ENCODE measurements at regions not wholly inside any gene's neighbourhood (a gene's known extent, or its start where the extent isn't known, plus 50 kb on each side); places are given as distances from the start of the nearest gene placed in this dataset.

DNA sequence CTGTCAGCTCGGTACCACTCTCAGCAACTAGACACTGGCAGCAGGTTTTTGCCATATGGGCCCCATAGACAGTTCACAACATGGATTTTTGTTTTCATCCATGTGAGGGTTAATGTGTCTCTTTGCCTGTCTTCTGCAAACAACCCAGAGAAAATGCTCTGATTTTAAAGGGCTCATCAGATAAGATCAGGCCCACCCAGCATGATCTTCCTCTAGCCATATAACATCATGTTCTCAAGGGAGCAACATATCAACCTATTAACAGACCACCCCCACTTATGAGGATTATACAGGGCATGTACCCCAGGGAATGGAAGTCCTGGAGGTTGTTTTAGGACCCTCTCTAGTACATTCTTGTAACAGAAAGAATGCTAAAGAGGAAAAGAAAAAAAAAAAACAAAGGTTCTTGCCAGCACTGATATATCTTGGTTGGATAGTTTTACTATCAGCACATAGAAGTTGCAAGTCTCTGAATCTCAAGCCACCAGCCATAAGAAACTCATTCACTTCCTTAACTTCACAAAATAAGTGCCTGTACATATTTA lies 1015.1 kb downstream of the TLE4 start:
- DNase-seq = no peak

- no peak for DNase-seq
Measured at GRCh38 chr9:80571953-80572352, 1000.2 kb downstream of the TLE4 start.

DNA sequence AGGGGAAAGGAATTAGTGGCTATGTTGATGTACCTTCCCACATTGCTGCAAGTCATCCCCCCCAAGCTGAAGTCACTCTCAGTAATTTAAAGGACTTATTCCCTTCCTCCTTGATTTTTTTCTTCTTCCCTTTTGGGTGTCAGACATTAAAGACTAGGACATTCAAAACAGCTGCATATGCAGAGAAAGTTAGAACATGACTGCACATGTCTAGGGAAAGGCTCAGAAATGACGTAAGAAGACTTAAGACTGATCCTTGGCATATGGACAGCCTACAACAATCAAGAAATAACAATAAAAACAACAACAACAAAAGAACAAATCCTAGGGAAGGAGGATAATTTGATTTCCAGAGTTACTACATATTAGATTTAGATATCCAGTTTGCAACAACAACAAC lies 997.5 kb downstream of the TLE4 start:
- no peak for DNase-seq

- DNase-seq = no peak
Measured at GRCh38 chr9:80561526-80561925, 989.8 kb downstream of the TLE4 start.

- DNase-seq = no peak
Measured at GRCh38 chr9:80560976-80561375, 989.2 kb downstream of the TLE4 start.

GRCh38 chr9:80557256-80557655 lies 985.5 kb downstream of the TLE4 start:
- no peak for DNase-seq

GRCh38 chr9:80556631-80557030 lies 984.9 kb downstream of the TLE4 start:
- DNase-seq = no peak

DNA sequence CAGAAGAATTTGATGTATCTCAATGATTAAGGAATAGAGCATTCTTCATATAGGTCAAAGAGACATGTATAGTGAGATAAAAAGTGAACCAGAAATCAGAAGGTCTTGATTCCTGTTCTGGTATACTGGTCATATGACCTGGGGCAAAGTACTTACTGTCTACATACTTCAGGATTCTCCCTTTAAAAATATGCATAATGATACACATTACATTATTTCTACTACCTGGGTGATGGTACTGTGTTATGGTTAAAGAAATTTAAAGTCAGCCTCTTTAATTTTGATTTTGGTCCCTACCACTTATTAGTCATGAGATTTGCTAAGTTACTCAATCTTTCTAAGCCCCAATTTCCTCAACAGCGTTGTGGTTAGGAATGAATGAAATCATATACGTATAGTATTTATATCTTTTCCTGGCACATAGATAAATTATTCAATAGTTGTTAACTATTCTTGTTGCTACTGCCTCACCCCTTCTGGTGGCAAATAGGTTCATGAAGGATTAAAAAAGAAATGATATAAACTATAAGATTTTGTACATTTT lies 984.1 kb downstream of the TLE4 start:
- no peak for DNase-seq

DNA sequence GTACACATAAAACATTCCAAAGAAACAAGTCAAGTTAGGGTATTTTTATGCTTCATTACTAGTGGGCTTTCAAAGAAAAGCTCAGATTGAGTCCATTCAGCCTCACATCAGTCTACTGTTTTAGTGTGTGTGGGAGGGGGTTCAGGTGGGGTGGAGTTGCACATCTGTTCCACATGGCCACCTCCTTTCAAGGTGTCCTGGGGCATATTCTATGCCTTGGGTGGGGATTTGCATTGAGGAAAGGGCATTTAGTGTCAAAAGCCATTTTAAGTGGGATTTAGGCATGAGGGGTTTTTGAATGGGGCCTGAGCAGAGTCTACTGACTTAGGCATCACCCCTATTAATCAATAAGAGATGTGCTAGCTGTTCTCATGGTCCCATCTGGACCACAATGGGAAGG lies 983.1 kb downstream of the TLE4 start:
- DNase-seq = no peak

GRCh38 chr9:80554301-80554700 lies 982.5 kb downstream of the TLE4 start:
- no peak for DNase-seq

- DNase-seq = no peak
Measured at GRCh38 chr9:80552931-80553330, 981.2 kb downstream of the TLE4 start.

DNA sequence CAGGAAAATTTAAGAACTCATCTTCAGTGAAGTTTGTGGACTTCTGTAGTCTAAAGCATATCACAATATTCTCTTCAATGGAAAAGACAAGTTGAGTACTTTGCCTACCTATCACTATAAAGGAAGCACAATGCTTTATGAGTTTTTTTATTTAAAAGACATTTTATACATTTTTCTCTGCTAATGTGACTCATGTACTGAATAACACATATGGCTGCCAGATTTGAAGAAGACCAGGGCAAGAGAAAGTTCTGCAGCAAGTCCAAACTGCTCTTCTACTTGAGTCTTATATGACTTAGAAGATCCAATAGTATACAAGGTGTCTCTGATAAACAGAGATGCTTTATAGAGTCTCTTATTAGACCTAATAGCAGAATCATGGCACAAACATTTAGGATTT lies 978.4 kb downstream of the TLE4 start:
- DNase-seq = no peak

GRCh38 chr9:80547613-80548012 lies 975.8 kb downstream of the TLE4 start:
- no peak for DNase-seq

GRCh38 chr9:80540387-80540786 lies 968.6 kb downstream of the TLE4 start:
- no peak for DNase-seq

DNA sequence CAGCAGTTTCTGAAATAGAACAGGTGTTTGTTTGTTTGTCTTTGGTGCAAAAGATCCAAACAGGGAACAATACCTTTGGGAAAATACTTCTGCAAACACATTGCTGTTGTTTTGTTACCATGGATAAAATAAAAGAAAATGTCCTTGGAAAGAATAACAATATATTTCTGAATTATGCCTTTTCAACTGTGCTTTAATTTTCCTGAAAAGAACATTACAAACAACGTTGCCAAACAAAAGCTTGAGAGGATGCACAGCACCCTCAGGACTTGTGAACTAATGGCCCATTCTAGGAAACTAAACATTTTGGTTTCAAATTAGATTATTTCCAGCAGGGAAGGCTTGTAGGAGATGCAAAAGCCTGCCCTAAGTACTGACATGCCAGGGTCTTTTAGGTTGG lies 967.2 kb downstream of the TLE4 start:
- DNase-seq = no peak

- no peak for DNase-seq
Measured at GRCh38 chr9:80522465-80522864, 950.7 kb downstream of the TLE4 start.

GRCh38 chr9:80521151-80521550 lies 949.4 kb downstream of the TLE4 start:
- DNase-seq = no peak

- no peak for DNase-seq
Measured at GRCh38 chr9:80520231-80520630, 948.5 kb downstream of the TLE4 start.

GRCh38 chr9:80518441-80518840 lies 946.7 kb downstream of the TLE4 start:
- no peak for DNase-seq

GRCh38 chr9:80516679-80517078 lies 944.9 kb downstream of the TLE4 start:
- no peak for DNase-seq

DNA sequence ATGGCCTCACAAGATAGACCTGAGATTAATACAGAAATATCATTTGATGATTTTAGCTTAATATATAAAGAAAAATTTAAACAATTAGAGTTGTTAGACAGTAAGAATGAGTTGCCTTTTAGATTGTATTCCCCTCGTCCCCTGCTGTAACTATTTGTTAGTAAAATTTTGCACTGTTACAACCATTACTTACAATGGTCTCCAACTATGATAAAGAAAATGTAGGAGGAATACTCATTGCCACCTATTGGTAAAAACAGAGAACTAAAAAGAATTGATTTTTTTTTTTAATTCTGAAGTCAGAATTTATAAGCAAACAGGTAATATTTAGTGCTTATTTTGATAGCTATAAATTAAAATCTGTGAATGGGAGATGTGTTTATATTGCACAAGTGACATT lies 937.6 kb downstream of the TLE4 start:
- DNase-seq = no peak

DNA sequence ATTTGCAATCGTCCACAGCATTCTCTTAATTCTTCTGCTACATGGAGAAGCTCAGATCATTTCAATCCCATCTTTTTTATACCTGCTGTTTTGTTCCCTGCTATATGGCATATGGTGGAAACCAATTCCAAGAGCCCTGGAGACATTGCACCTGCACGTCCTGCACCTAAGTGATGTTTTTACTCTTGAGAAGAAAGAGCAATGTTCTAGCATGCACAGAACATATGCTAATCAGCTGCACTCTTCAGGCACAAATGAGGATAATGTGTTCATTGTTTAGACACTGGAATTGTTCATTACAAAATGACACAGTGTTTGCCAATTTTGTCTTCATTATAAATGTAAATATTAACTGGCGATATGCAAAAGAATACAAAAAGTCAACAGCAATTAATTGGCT lies 935.8 kb downstream of the TLE4 start:
- no peak for DNase-seq

- DNase-seq = no peak
Measured at GRCh38 chr9:80504601-80505230, 933.0 kb downstream of the TLE4 start.

DNA sequence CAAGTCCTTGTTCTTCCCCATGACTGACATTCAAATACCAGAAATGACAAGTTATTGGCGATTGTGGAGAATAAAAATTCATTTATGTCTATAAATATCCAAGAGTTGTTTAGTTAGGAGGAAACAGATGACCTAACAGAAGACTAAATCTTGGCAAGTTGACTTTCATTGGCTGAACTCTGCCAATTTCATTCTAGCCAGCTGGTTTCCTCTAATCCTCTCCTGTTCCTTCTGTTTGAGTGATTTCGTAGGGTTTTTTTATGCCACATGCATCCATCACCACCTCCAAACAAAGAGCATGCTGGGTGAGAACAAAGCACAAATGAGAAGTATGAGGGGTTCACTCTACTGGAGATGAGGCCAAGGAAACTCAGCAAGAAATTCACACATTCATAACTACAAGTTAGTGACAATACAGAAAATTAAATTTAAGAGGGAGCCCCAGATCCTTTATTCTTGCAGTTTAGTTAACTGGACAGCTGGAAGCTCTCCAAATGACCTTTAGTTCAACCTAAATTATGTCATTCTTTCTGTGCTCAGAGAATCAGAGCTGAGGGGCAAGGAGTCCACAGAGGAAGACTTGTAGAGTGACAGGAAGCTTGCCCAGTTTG lies 932.0 kb downstream of the TLE4 start:
- DNase-seq = no peak

- no peak for DNase-seq
Measured at GRCh38 chr9:80502306-80502705, 930.5 kb downstream of the TLE4 start.
